Neural cell (in vitro differentiated cells): ENCODE measurements at regions not wholly inside any gene's neighbourhood (a gene's known extent, or its start where the extent isn't known, plus 50 kb on each side); places are given as distances from the start of the nearest gene placed in this dataset.

Experiments
- EP300 ChIP-seq: fragments of 450-650 bp; conservative IDR thresholded peaks from 2 replicates; pipeline ENCODE4 v1.6.1; 2014; ENCODE audit warnings: antibody characterized with exemption, mild to moderate bottlenecking, moderate library complexity; ENCODE audit not compliant: poor library complexity, severe bottlenecking
- TF ChIP-seq, protein P1 (sequence below): IDR thresholded peaks from 2 replicates; pipeline ENCODE4 v1.6.1; 2012; ENCODE audit warnings: borderline replicate concordance
- TF ChIP-seq, protein P2 (sequence below): fragments of 450-650 bp; IDR thresholded peaks from 2 replicates; pipeline ENCODE4 v1.5.1; 2014; ENCODE audit warnings: antibody characterized with exemption, mild to moderate bottlenecking, moderate library complexity; ENCODE audit not compliant: poor library complexity, severe bottlenecking

GRCh38 chr2:160956243-160956802, 203.9 kb upstream of the TANK start:
- TF ChIP-seq, protein P1, sequence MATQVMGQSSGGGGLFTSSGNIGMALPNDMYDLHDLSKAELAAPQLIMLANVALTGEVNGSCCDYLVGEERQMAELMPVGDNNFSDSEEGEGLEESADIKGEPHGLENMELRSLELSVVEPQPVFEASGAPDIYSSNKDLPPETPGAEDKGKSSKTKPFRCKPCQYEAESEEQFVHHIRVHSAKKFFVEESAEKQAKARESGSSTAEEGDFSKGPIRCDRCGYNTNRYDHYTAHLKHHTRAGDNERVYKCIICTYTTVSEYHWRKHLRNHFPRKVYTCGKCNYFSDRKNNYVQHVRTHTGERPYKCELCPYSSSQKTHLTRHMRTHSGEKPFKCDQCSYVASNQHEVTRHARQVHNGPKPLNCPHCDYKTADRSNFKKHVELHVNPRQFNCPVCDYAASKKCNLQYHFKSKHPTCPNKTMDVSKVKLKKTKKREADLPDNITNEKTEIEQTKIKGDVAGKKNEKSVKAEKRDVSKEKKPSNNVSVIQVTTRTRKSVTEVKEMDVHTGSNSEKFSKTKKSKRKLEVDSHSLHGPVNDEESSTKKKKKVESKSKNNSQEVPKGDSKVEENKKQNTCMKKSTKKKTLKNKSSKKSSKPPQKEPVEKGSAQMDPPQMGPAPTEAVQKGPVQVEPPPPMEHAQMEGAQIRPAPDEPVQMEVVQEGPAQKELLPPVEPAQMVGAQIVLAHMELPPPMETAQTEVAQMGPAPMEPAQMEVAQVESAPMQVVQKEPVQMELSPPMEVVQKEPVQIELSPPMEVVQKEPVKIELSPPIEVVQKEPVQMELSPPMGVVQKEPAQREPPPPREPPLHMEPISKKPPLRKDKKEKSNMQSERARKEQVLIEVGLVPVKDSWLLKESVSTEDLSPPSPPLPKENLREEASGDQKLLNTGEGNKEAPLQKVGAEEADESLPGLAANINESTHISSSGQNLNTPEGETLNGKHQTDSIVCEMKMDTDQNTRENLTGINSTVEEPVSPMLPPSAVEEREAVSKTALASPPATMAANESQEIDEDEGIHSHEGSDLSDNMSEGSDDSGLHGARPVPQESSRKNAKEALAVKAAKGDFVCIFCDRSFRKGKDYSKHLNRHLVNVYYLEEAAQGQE, result no peak
- TF ChIP-seq, protein P2, sequence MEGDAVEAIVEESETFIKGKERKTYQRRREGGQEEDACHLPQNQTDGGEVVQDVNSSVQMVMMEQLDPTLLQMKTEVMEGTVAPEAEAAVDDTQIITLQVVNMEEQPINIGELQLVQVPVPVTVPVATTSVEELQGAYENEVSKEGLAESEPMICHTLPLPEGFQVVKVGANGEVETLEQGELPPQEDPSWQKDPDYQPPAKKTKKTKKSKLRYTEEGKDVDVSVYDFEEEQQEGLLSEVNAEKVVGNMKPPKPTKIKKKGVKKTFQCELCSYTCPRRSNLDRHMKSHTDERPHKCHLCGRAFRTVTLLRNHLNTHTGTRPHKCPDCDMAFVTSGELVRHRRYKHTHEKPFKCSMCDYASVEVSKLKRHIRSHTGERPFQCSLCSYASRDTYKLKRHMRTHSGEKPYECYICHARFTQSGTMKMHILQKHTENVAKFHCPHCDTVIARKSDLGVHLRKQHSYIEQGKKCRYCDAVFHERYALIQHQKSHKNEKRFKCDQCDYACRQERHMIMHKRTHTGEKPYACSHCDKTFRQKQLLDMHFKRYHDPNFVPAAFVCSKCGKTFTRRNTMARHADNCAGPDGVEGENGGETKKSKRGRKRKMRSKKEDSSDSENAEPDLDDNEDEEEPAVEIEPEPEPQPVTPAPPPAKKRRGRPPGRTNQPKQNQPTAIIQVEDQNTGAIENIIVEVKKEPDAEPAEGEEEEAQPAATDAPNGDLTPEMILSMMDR, result no peak
- TF ChIP-seq EP300, result no peak
